ENCODE measurements at regions not wholly inside any gene's neighbourhood (a gene's known extent, or its start where the extent isn't known, plus 50 kb on each side); places are given as distances from the start of the nearest gene placed in this dataset.
"Not testable (repeated sequence)": the region's sequence is repeated elsewhere in the genome, so short reads cannot be mapped to it uniquely, and the experiment has no call there.

DNA sequence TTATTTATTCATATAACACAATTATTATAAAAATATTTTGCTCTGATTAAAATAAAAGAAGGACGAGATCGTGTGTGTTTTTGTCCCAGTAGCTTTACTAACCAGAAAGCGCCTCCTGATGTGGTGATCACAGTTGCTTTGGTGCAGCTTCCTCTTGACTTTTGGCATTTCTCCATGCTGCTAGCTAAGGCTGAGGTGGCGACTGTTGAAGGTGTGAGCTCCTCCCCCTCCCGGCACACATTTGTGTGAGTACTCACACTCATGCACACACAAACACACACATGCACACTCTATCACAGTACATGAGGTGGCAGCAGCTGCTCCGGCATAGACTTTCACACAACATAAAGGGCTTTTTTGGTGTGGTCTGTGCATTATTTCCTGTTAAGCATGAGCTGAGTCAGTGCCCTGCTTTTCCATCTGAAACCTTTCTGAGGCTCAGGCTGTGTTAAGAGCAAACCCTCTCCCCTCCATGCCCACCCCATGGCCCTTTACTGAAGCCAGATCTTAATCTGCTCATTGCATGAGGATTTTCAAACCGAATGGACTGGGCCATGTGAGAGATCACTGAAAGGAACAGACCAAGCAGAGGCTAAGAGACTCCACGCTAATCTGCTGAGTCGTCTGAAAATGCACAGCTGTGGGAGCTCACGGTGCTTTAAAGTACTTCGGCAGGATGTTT lies 53.3 kb downstream of the FOXD4L1 start:
- peak; percentile 77 for DNase-seq

DNA sequence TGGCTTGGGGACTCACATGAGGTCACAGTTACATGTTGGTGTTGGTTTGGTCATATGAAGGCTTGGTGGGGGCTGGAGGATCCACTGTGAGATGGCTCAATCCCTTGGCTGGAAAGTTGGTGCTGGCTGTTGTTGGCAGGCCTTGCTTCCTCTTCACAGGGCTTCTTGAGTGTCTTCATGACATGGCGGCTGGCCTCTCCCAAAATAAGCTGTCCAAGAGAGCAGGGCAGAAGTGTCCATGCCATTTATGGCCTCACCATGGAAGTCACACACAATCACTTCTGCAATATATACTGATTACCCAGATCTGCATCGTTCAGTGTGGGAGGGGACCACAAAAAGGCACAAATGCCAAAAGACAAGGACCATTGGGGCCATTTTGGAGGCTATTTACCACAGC lies 61.4 kb downstream of the FOXD4L1 start:
- DNase-seq, result not testable (repeated sequence)

DNA sequence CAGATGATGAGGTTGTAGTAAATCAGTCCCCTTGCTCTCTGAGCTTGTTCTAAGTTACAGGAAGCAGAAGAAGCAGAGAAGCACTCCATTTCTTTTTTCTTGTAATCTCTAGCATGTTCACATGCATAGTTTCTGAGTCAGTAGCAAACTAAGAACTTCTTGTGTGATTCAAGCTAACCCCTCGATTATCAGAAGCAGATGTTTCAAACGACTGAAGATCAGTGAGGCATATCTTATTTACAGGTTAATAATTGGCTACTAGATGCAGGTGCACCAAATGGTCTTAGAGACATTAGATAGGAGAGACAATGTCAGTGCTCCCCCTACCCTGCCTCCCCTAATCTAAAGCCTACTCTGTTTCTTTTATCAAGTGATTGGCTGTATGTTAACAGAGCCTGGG lies 64.2 kb downstream of the FOXD4L1 start:
- not testable (repeated sequence) for DNase-seq

DNA sequence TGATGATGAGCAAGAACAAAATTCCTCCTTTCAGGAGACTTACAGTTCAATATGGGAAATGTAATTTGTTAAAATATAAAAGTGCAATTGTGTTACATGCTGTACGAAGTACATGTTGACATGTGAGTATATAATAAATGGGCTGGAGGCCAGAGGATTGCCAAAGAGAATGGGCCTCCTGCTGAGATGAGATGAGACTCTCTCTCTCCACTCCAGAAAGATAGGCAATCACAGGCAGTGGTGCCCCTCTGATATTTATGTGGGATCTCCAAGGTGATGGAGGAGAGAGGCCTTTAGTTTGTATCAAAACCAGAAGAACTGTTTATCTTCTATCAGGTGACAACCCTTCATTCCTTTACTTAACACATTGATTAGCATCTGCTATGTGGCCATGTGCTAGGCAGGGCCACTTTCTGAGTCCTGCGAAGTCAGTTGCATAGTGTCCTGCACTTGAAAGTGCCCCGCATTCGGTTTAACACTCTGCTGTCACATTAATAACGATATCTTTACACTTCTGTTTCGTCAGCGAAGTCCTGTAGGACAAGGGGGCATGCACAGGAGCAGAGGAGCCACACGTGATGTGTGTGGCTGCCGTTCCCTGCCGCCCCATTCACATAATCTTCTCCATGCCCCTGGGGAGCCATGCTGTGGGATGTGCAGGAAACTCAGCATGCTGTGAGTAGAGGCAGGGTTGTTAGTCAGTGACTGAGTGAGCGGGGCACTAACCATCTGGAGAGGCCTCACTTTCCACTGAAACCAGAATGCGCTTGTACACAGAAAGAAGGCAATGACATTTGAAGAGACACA lies 60.2 kb upstream of the RABL2A start:
- DNase-seq, result not testable (repeated sequence)

DNA sequence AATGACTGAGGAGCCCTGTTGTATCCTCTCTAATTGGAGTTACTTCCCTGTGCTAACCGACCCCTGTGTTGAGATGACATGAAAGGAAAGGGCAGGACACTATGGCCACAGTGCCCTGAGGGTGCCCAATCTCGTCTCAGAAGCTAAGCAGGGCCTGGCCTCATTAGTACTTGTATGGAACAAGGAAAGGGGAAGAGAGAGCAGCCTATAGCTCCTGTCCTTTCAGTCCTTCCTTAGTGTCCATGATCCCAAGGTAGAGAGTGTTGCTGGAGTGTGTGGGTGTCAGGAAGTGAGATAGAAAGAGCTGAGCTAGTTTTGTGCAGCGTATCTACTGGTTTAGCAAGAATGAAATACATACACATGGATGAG lies 59.6 kb upstream of the RABL2A start:
- DNase-seq, result not testable (repeated sequence)

DNA sequence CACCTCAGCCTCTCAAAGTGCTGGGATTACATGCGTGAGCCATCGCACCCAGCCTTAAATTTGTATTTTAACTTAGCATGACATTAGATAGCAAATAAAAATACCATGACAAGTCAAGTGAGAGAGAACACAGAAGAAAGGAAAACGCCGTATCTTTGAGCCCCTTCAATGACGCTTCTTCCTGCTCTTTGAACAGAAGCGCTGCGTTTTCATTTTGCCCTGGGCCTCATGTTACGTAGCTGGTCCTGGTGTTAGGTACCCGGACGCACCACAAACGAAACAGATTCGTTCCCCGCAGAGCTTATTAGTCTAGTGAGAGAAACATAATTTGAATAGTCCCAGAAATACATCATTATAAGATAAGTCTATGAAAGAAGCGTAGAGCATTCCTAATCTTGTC lies 58.8 kb upstream of the RABL2A start:
- DNase-seq, result not testable (repeated sequence)

GRCh38 chr2:113570082-113570481 lies 57.0 kb upstream of the RABL2A start:
- not testable (repeated sequence) for DNase-seq

- not testable (repeated sequence) for DNase-seq
Measured at GRCh38 chr2:113570509-113571009, 56.5 kb upstream of the RABL2A start.

- not testable (repeated sequence) for DNase-seq
Measured at GRCh38 chr2:113571482-113572068, 55.5 kb upstream of the RABL2A start.

DNA sequence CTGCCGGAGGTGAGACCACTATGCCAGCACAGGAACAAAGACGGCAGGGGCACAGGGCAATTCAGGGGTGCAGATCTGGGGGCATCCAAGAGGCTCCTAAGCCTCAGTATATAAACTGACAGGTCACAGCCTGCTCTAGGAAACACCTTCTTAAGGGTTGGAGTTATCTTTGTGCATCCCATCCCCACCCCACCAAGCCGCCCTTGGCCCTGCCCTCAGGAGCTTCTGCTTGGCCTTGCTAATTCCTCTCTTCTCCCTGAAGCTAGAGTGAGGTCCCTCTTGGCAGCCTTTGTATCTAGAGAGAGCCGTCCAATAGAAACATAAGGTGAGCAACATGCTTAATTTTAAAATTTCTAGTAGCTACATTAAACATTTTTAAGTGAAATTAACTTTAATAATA lies 51.3 kb upstream of the RABL2A start:
- DNase-seq, result not testable (repeated sequence)

- not testable (repeated sequence) for DNase-seq
Measured at GRCh38 chr2:113576353-113576752, 50.7 kb upstream of the RABL2A start.

Data from central memory CD4-positive, alpha-beta T cell (primary cell).